ENCODE measurements at regions not wholly inside any gene's neighbourhood (a gene's known extent, or its start where the extent isn't known, plus 50 kb on each side); places are given as distances from the start of the nearest gene placed in this dataset.

DNA sequence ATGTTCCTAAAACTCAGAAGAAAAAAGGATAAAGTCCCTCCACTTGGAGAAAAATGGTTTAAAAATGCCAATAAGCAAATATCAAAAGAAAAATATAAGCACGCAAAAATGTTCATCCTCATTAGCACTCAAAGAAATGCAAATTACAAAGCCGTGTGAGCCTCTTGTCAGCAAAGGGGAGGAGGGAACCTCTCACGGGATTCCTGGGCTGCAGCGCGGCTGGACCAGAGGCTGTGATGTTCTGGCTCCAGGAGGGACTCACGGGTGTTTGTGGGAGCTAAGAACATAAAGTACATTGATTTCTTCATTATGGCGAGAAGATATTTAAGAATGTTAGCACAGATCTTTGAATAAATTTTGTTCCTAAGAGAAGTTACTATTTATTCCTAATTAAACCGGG is 1451.2 kb downstream of the BRD1 start:
- DNase-seq, result no peak

- no peak for DNase-seq
These were observed 1454.0 kb downstream of the BRD1 start for GRCh38 chr22:48373626-48374173.

GRCh38 chr22:48372390-48372789 is 1455.3 kb downstream of the BRD1 start:
- DNase-seq, result no peak

GRCh38 chr22:48371391-48371790 is 1456.3 kb downstream of the BRD1 start:
- DNase-seq, result no peak

DNA sequence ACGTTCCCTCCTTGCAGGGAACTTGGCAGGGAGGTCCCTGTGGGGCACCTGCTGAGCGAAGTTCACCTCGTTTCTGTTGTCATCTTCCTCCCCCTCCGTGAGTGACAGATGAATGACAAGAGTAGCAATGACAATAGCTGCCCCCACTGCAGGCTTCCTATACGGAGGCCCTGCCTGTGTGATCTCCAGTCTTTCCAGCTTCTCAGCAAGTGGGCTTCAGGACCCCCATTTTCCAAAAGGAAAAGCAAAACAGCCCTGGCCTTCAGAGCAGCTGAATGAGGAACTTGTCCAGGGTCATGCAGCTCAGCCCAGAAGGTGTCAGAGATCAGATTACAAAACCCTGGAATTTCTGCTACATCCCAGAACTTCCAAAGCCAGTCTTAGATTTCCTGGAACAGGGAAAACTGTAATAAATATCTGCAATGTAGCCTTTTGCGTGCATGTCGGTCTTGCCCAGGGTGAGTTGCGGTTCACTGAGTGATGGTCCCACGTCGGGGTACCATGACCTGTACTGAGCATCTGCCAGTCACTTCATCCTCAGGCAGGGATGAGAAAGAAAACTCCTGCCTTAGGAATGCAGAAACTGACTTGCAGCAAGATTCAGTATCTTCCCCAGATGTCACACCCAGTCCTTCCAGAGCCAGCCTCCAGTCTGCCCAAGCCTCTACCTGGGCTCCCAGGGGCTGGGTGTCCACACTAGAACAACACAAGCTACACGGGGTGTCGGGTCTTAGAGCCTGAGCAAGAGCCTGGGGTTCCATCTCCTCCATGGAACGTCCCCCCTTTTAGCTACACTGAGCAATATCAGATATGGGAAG is 1457.0 kb downstream of the BRD1 start:
- no peak for DNase-seq

DNA sequence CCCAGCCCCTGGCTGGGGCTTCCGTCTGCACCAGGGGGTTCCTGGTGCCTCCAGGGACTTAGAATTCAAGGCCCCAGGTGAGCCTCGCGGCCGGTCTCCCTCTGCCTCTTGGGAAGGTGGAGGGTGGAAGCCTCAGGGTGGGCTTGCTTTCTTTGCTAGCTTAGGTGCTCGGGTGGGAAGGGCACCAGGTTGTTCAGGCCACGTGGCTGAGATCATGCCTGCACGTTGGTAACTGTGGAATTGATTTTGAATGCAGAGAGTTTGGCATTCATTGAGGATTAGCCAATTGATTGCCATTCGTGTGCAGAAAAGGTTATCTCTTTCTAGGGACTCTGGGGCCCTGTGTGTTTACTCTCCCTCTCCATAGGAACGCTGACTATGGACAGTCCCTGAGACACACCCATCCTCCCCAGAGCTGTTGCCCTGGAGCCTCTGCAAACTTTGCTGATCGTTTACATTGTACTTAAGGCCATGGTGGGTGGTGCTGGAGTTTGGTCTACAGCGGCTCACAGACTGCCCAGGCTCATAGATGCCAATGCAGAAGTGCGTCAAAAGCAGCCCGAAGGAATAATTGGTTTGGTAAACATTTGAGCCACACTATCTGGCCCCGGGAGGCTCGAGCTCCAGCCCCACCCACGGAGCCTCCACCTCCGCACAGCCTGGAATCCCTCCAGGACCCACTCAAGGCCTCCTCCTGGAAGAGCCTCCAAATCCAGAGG is 1457.7 kb downstream of the BRD1 start:
- DNase-seq, result no peak

DNA sequence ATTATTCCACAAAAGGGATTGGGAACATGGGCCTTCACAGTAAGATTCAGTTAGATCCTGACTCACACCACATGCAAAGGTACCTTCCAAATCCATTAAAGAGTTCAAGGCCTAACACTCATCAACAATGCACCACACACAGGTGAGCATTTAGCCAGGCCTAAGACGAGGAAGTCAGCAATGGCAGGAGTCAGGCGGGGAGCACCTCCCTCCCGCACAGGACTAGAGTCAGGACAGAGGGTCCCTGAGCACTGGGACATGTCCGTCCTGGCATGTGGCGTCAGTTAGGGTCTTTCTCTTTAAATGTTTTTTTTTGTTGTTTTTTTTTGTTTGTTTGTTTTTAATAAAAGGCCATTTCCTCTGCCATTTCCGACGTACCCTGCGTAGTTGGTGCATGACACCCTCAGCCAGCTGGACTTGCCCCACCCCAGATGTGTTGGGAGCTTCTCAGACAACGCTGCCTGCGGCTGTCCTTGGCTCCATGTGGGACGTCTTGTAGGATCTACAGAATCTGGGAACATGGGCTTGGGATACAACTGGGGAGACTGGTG is 1458.6 kb downstream of the BRD1 start:
- no peak for DNase-seq

DNA sequence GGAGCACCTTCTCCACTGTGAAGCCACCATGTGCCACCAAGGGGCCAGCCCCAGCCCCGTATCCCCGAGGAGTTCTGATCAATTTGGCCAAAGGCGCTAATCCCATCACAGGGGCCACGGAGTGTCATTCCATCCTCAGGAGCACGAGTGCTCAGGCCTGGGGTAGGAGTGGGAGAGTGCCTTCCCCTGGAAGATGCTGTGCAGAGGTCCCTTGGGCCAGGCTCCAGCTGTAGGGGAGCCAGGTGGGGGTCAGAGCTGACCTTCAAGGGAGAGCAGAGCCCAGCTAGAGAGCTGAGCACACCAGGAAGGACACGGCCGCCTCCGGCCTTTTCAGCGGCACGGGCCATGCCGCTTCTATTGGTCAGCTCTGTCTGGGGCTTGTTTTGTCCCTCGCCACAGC is 1459.9 kb downstream of the BRD1 start:
- DNase-seq, result no peak

GRCh38 chr22:48366591-48366990 is 1461.1 kb downstream of the BRD1 start:
- no peak for DNase-seq

- no peak for DNase-seq
These were observed 1461.6 kb downstream of the BRD1 start for GRCh38 chr22:48366056-48366455.

GRCh38 chr22:48365386-48365785 is 1462.3 kb downstream of the BRD1 start:
- no peak for DNase-seq

- no peak for DNase-seq
These were observed 1464.8 kb downstream of the BRD1 start for GRCh38 chr22:48362721-48363404.

DNA sequence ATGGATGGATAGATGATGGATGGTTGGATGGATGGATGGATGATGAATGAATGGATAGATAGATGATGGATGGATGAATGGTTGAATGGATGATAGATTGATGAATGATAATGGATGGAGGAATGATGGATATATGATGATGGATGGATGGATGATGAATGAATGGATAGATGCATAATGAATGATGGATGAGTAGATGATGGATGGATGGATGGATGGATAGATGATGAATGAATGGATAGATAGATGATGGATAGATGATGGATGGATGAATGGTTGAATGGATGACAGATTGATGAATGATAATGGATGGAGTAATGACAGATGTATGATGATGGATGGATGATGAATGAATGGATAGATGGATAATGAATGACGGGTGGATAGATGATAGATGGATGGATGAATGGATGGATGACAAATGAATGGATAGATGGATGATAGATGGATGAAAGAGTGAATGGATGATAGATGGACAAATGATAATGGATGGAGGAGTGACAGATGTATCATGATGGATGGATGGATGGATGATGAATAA is 1466.5 kb downstream of the BRD1 start:
- no peak for DNase-seq

DNA sequence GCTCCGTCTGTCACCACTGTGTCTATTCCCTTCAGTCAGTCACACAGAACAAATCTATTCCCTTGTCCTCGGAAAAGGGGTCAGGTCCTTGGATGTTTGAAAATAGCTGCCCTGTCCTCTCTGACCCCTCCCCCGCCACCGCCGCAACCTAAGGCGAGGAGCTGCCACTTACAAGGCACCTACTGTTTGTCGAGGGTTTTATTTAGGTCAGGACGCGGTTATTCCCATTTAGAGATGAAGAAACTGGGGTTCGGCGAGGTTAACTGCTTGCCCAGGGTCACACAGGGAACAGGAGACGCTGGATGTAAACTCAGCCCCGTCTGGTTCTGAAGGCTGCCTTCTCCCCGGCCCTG is 1468.1 kb downstream of the BRD1 start:
- DNase-seq, result no peak

DNA sequence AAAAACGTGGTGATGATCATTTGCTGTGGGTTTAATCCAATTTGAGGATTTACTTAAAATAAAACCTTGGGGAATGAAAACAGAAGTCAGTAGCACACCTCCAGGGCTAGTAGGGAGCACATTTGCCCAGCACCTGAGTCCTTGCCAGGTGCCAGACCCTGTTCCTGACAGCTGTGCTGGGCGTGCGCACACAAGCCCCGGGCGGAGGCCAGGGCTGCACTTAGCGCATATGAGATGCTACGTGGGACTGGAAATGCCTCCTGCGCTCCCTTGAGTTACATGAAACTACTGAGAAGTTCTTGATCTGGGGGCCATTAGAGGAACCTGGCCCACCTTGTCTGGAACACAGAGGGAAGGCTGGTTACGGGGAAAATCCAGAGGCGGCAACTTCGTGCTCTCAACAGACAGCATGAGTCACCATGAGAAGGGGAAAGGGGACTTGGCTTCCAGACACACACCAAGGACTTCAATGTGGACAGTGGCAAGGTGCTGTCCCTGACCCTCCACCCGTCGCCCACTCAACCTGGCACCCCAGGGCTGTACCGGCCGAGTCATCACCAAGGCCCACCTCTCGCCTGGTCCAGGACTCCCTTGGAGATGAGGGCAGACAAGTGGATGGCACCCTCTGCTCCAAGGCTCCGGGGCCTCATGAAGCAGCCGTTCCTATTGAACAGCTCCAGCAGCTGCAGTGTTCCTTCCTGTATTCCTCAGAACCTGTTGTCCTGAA is 1468.6 kb downstream of the BRD1 start:
- no peak for DNase-seq

DNA sequence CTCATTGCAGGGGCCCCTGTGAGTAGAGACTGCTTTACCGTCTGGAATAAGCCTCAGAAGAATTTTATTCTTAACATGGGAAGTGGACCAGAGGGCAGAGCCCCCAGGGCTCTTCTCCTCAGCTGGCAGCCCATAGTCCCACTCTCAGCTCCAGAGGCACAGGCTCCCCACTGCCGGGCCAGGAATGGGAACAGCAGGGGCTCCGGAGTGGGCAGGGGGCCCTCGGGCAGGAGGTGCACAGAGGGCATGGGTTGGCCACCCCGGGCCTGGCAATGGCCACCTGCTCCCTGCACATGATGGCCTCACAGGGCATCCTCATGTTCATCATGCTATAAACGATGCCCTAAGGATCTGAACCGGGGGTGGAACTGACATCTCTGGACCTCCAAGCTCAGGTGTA is 1469.7 kb downstream of the BRD1 start:
- no peak for DNase-seq

DNA sequence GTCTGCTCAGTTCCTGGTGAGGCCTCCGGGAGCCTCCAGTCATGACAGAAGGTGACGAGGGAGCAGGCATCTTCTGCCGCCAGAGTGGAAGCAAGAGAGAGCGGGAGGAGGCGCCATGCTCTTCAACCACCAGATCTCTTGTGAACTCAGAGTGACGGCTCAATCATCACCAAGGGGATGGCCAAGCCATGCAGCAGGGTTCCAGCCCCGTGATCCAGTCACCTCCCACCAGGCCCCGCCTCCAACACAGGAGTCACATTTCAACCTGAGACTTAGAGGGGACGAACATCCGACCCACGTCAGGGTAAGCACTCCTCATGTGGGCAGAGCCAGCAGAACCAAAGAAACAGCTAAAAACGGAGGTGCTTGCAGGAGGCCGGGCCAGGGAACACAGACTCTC is 1470.5 kb downstream of the BRD1 start:
- DNase-seq, result no peak

DNA sequence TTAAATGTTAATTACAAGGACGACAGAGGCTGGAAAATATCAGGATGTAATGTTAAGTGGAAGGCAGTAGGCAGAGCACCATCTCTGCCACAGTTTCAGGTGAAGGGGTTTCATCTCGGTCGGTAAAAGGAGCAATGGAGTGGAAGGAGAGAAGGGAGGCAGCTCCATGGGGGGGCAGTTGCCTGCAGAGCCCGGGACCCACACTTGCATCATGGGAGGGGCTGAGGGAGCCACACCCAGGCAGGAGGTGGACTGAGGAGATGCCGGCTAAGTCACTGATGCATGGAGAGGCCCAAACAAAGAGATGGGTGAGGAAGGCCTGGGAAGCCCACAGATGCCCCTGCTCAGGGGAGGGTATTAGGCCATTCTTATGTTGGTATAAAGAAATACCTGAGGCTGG is 1470.9 kb downstream of the BRD1 start:
- DNase-seq, result no peak

DNA sequence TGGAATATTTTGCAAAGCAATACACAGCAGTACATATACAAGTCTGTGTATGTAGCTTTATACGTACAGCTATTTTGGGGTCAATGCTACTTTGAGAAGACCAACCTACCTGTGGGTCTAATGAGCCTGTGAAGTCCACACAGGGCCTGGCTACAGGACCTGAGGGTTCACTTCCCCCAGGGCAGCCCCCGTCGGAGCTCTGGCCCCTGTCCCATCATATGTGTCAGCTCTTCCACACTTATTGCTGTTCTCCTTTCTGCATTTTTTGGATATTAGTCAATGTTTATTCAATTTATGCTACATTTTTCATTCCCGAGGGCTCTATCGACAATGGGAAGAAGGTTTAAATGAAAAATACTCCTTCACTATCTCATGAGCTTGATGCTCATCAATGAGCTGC is 1473.6 kb downstream of the BRD1 start:
- no peak for DNase-seq

- no peak for DNase-seq
These were observed 1474.3 kb downstream of the BRD1 start for GRCh38 chr22:48353116-48353947.

All from activated CD4-positive, alpha-beta T cell treated with anti-CD3 and anti-CD28 coated beads for 1 hour (primary cell).